ENCODE measurements at regions not wholly inside any gene's neighbourhood (a gene's known extent, or its start where the extent isn't known, plus 50 kb on each side); places are given as distances from the start of the nearest gene placed in this dataset.
"Not testable (repeated sequence)": the region's sequence is repeated elsewhere in the genome, so short reads cannot be mapped to it uniquely, and the experiment has no call there.

GRCh38 chr6:74573613-74574012 lies 632.2 kb downstream of the COL12A1 start:
- no peak for DNase-seq (ENCODE audit: low read depth, low spot score)
- no peak for TF ChIP-seq CTCF (IDR thresholded peaks at IDR 0.05; ENCODE audit: insufficient read depth, low read length, missing control alignments)
- H3K4me3 ChIP-seq (ENCODE audit: low read depth, low read length), result no peak overlapping the region
- CTCF ChIA-PET, result interaction anchor here (0.7 to 1.6 kb wide), 7 partner anchors 9 to 835 kb away, joined by 3 to 7 read pairs (median 3); no protein-coding TSS in a partner anchor
- POLR2A ChIA-PET, result no interaction called here

- ChIA-PET POLR2A (no interaction called here), CTCF (interaction anchor here (2.2 kb wide), 1 partner anchor 160 kb away, joined by 8 read pairs; no protein-coding TSS in a partner anchor)
- TF ChIP-seq CTCF (IDR thresholded peaks at IDR 0.05; ENCODE audit: insufficient read depth, low read length, missing control alignments), result no peak
- DNase-seq (ENCODE audit: low read depth, low spot score), result no peak
- no peak overlapping the region for H3K4me3 ChIP-seq (ENCODE audit: low read depth, low read length)
Measured at GRCh38 chr6:74570044-74570443, 635.8 kb downstream of the COL12A1 start.

- peak; percentile 68 for DNase-seq (ENCODE audit: low read depth, low spot score)
- no peak overlapping the region for H3K4me3 ChIP-seq (ENCODE audit: low read depth, low read length)
- ChIA-PET POLR2A (interaction anchor here (1.1 kb wide), 1 partner anchor 50 kb away, joined by 3 read pairs; no protein-coding TSS in a partner anchor), CTCF (interaction anchor here (0.6 to 2.2 kb wide), 3 partner anchors 11 to 631 kb away, joined by 3 to 8 read pairs (median 3); no protein-coding TSS in a partner anchor)
- TF ChIP-seq CTCF (IDR thresholded peaks at IDR 0.05; ENCODE audit: insufficient read depth, low read length, missing control alignments), result no peak
Measured at GRCh38 chr6:74568861-74569260, 637.0 kb downstream of the COL12A1 start.

GRCh38 chr6:74567923-74568290 lies 637.9 kb downstream of the COL12A1 start:
- POLR2A ChIA-PET; DNase-seq (ENCODE audit: low read depth, low spot score); CTCF ChIA-PET; H3K4me3 ChIP-seq (ENCODE audit: low read depth, low read length): not testable (repeated sequence)

GRCh38 chr6:74567281-74567922 lies 638.5 kb downstream of the COL12A1 start:
- ChIA-PET CTCF (no interaction called here), POLR2A (no interaction called here)
- no peak for TF ChIP-seq CTCF (IDR thresholded peaks at IDR 0.05; ENCODE audit: insufficient read depth, low read length, missing control alignments)

GRCh38 chr6:74557236-74557635 lies 648.6 kb downstream of the COL12A1 start:
- CTCF ChIA-PET, result no interaction called here
- no peak for DNase-seq (ENCODE audit: low read depth, low spot score)
- POLR2A ChIA-PET, result no interaction called here
- TF ChIP-seq CTCF (IDR thresholded peaks at IDR 0.05; ENCODE audit: insufficient read depth, low read length, missing control alignments), result no peak
- no peak overlapping the region for H3K4me3 ChIP-seq (ENCODE audit: low read depth, low read length)

More at GRCh38 chr6:74567281-74567922, 638.5 kb downstream of the COL12A1 start:
- DNase-seq (ENCODE audit: low read depth, low spot score), result no peak
- H3K4me3 ChIP-seq (ENCODE audit: low read depth, low read length), result no peak overlapping the region

- H3K4me3 ChIP-seq (ENCODE audit: low read depth, low read length), result no peak overlapping the region
- no peak for DNase-seq (ENCODE audit: low read depth, low spot score)
- ChIA-PET POLR2A (no interaction called here), CTCF (interaction anchor here (1.2 to 1.3 kb wide), 2 partner anchors 10 to 145 kb away, joined by 3 to 4 read pairs; no protein-coding TSS in a partner anchor)
- no peak for TF ChIP-seq CTCF (IDR thresholded peaks at IDR 0.05; ENCODE audit: insufficient read depth, low read length, missing control alignments)
Measured at GRCh38 chr6:74554041-74554440, 651.8 kb downstream of the COL12A1 start.
